Gastrocnemius medialis (tissue), 4 donors: ENCODE measurements at regions not wholly inside any gene's neighbourhood (a gene's known extent, or its start where the extent isn't known, plus 50 kb on each side); places are given as distances from the start of the nearest gene placed in this dataset.

ENCODE experiments used
- ATAC-seq, 2 donors: fragments of 150-250 bp; one replicate each; pipeline ENCODE4 v1.9.1; 2016
- DNase-seq, 2 donors: peaks; one replicate each; pipeline ENCODE4 v3.0.0-alpha.2; 2019
- H3K27ac ChIP-seq, 4 donors: fragments of 200-600 bp; sonication (generic); 1 replicate in 1 of 4; 2 replicates in 3 of 4; pipeline ENCODE4 v1.5.1; 2016 to 2018; ENCODE audit warnings: mild to moderate bottlenecking in 2 of 4, moderate library complexity in 1 of 4
- H3K27me3 ChIP-seq, 3 donors: fragments of 200-600 bp; sonication (generic) in 2 of 3; 1 replicate in 1 of 3; 2 replicates in 2 of 3; pipeline versions ENCODE4 v1.5.1 to v1.6.0; 2016 to 2019; ENCODE audit warnings: mild to moderate bottlenecking in 1 of 3, moderate library complexity in 1 of 3
- H3K36me3 ChIP-seq, 2 donors: fragments of 200-600 bp; sonication (generic) in 1 of 2; one replicate each; pipeline ENCODE4 v1.5.1; 2017 to 2018
- H3K4me1 ChIP-seq, 2 donors: fragments of 200-600 bp; sonication (generic) in 1 of 2; one replicate each; pipeline ENCODE4 v1.5.1; 2016 to 2017; ENCODE audit warnings: mild to moderate bottlenecking in 2 of 2
- H3K4me3 ChIP-seq, 4 donors: fragments of 200-600 bp; sonication (generic) in 3 of 4; 1 replicate in 1 of 4; 2 replicates in 3 of 4; pipeline ENCODE4 v1.5.1; 2016 to 2019; ENCODE audit warnings: mild to moderate bottlenecking in 2 of 4
- H3K9me3 ChIP-seq, 3 donors: fragments of 200-600 bp; sonication (generic) in 2 of 3; 1 replicate in 1 of 3; 2 replicates in 2 of 3; pipeline ENCODE4 v1.5.1; 2016 to 2019
- CTCF ChIP-seq, 5 experiments: fragments of 450-650 bp in 3 of 5; fragments of 200-600 bp in 2 of 5; sonication (generic) in 2 of 5; IDR thresholded peaks in 4 of 5; conservative IDR thresholded peaks in 1 of 5; 1 replicate in 4 of 5; 2 replicates in 1 of 5; pipeline ENCODE4 v1.5.1; 2016 to 2019; ENCODE audit warnings: antibody characterized with exemption in 5 of 5, mild to moderate bottlenecking in 3 of 5, moderate library complexity in 3 of 5
- POLR2A ChIP-seq, 2 donors: fragments of 450-650 bp; IDR thresholded peaks; one replicate each; pipeline ENCODE4 v1.6.1; 2017; ENCODE audit warnings: antibody characterized with exemption in 2 of 2, mild to moderate bottlenecking in 2 of 2, moderate library complexity in 2 of 2
- in situ Hi-C, 4 donors: fragments of 200-750 bp; cut with MboI; loops; one replicate each; pipeline versions ENCODE4 v1.15.0 to v1.8.0; 2017; ENCODE audit warnings: low sequenced_read_pairs in 4 of 4
- intact Hi-C: fragments of 100-400 bp; cut with DNase I; formaldehyde crosslinking; loops from one replicate; pipeline ENCODE4 v1.15.1; 2023; ENCODE audit warnings: low total_unique reads

GRCh38 chr6:146886587-146887446, 288.0 kb downstream of the ADGB start:
- in situ Hi-C loops = no loop called here
- H3K4me1 ChIP-seq = no peaks in the 10 kb centered on the region
- TF ChIP-seq CTCF (IDR thresholded peaks at IDR 0.05 in 4 of 5, conservative IDR thresholded peaks at IDR 0.05 in 1 of 5) = no peak
- no peak for TF ChIP-seq POLR2A (IDR thresholded peaks at IDR 0.05)
- intact Hi-C loops = no loop called here
- ATAC-seq = no peak
- H3K27me3 ChIP-seq = no peaks in the 10 kb centered on the region
- no peak overlapping the region for H3K4me3 ChIP-seq
- H3K27ac ChIP-seq = no peak overlapping the region
- DNase-seq = no peak
- no peaks in the 10 kb centered on the region for H3K9me3 ChIP-seq
- no peaks in the 10 kb centered on the region for H3K36me3 ChIP-seq

GRCh38 chr6:146887447-146888077, 288.8 kb downstream of the ADGB start:
- in situ Hi-C loops = no loop called here
- no peak for ATAC-seq

GRCh38 chr6:146889303-146889702, 290.5 kb downstream of the ADGB start:
- no peak for DNase-seq
- intact Hi-C loops = no loop called here
- ATAC-seq = no peak
- no peaks in the 10 kb centered on the region for H3K9me3 ChIP-seq
- H3K4me1 ChIP-seq = no peaks in the 10 kb centered on the region
- TF ChIP-seq CTCF (IDR thresholded peaks at IDR 0.05 in 4 of 5, conservative IDR thresholded peaks at IDR 0.05 in 1 of 5) (no peak), POLR2A (IDR thresholded peaks at IDR 0.05) (no peak)
- no peaks in the 10 kb centered on the region for H3K36me3 ChIP-seq
- no peak overlapping the region for H3K4me3 ChIP-seq
- H3K27me3 ChIP-seq = no peaks in the 10 kb centered on the region
- H3K27ac ChIP-seq = no peak overlapping the region
- in situ Hi-C loops = no loop called here

More at GRCh38 chr6:146887447-146888077, 288.8 kb downstream of the ADGB start:
- TF ChIP-seq POLR2A (IDR thresholded peaks at IDR 0.05) = no peak
- TF ChIP-seq CTCF (IDR thresholded peaks at IDR 0.05 in 4 of 5, conservative IDR thresholded peaks at IDR 0.05 in 1 of 5) = no peak
- Histone ChIP-seq H3K36me3 (no peaks in the 10 kb centered on the region), H3K27me3 (no peaks in the 10 kb centered on the region), H3K9me3 (no peaks in the 10 kb centered on the region), H3K4me1 (no peaks in the 10 kb centered on the region), H3K27ac (no peak overlapping the region), H3K4me3 (no peak overlapping the region)
- intact Hi-C loops = no loop called here
- DNase-seq = no peak

GRCh38 chr6:146890172-146890571, 291.4 kb downstream of the ADGB start:
- H3K4me3 ChIP-seq = no peak overlapping the region
- DNase-seq = no peak
- H3K27me3 ChIP-seq = no peaks in the 10 kb centered on the region
- H3K36me3 ChIP-seq = no peaks in the 10 kb centered on the region
- H3K4me1 ChIP-seq = no peaks in the 10 kb centered on the region
- H3K9me3 ChIP-seq = no peaks in the 10 kb centered on the region
- H3K27ac ChIP-seq = no peak overlapping the region
- in situ Hi-C loops (no loop called here), intact Hi-C loops (no loop called here)
- ATAC-seq = no peak
- TF ChIP-seq CTCF (IDR thresholded peaks at IDR 0.05 in 4 of 5, conservative IDR thresholded peaks at IDR 0.05 in 1 of 5) (no peak), POLR2A (IDR thresholded peaks at IDR 0.05) (no peak)
